Ishikawa (cell line): ENCODE measurements at regions not wholly inside any gene's neighbourhood (a gene's known extent, or its start where the extent isn't known, plus 50 kb on each side); places are given as distances from the start of the nearest gene placed in this dataset.

Experiments
- CEBPB ChIP-seq: IDR thresholded peaks from 2 replicates; pipeline ENCODE4 v1.6.1; 2012
- CREB1 ChIP-seq: IDR thresholded peaks from 2 replicates; pipeline ENCODE4 v1.6.1; 2012; ENCODE audit warnings: low read depth
- EGR1 ChIP-seq: IDR thresholded peaks from 2 replicates; pipeline ENCODE4 v1.6.1; 2012
- EP300 ChIP-seq: IDR thresholded peaks from 2 replicates; pipeline ENCODE4 v1.6.1; 2012; ENCODE audit warnings: borderline replicate concordance
- FOXM1 ChIP-seq: IDR thresholded peaks from 2 replicates; pipeline ENCODE4 v1.6.1; 2012; ENCODE audit warnings: low read depth, borderline replicate concordance
- RAD21 ChIP-seq: IDR thresholded peaks from 2 replicates; pipeline ENCODE4 v1.6.1; 2012; ENCODE audit warnings: low read depth
- TAF1 ChIP-seq: IDR thresholded peaks from 2 replicates; pipeline ENCODE4 v1.6.1; 2012; ENCODE audit warnings: low read depth, mild to moderate bottlenecking
- TCF12 ChIP-seq: IDR thresholded peaks from 2 replicates; pipeline ENCODE4 v1.6.1; 2012; ENCODE audit warnings: low read depth
- TEAD4 ChIP-seq: IDR thresholded peaks from 2 replicates; pipeline ENCODE4 v1.6.1; 2012
- YY1 ChIP-seq: IDR thresholded peaks from 2 replicates; pipeline ENCODE4 v1.6.1; 2012; ENCODE audit warnings: low read depth
- TF ChIP-seq, protein P1 (sequence below): IDR thresholded peaks from 2 replicates; pipeline ENCODE4 v1.6.1; 2012
- TF ChIP-seq, protein P2 (sequence below): IDR thresholded peaks from 2 replicates; pipeline ENCODE4 v1.6.1; 2012; ENCODE audit warnings: low read depth, mild to moderate bottlenecking
- TF ChIP-seq, protein P3 (sequence below): IDR thresholded peaks from 2 replicates; pipeline ENCODE4 v1.6.1; 2012

DNA sequence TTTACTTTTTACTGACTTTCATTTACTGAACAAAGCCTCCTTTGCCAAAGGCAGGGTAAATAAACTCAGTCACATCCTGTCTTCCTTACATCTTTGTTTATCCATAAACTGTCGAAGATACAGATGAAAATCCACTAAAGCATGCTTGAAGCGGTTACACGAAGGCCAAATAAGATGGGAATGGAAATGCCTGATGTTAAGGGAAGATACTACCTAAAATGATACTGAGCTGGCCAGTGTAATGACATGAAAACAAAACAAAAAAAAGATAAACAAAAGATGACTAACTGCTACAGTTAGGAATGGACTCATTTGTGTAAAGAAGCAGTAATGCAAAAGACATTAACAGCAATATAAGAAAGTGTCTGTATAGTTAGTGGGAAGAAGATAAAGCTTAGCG lies 114.7 kb upstream of the ADAMTS9 start:
- no peak for TF ChIP-seq FOXM1
- no peak for TF ChIP-seq EP300
- TF ChIP-seq RAD21, result no peak
- TF ChIP-seq, protein P1, sequence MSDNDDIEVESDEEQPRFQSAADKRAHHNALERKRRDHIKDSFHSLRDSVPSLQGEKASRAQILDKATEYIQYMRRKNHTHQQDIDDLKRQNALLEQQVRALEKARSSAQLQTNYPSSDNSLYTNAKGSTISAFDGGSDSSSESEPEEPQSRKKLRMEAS, result no peak
- TF ChIP-seq, protein P2, sequence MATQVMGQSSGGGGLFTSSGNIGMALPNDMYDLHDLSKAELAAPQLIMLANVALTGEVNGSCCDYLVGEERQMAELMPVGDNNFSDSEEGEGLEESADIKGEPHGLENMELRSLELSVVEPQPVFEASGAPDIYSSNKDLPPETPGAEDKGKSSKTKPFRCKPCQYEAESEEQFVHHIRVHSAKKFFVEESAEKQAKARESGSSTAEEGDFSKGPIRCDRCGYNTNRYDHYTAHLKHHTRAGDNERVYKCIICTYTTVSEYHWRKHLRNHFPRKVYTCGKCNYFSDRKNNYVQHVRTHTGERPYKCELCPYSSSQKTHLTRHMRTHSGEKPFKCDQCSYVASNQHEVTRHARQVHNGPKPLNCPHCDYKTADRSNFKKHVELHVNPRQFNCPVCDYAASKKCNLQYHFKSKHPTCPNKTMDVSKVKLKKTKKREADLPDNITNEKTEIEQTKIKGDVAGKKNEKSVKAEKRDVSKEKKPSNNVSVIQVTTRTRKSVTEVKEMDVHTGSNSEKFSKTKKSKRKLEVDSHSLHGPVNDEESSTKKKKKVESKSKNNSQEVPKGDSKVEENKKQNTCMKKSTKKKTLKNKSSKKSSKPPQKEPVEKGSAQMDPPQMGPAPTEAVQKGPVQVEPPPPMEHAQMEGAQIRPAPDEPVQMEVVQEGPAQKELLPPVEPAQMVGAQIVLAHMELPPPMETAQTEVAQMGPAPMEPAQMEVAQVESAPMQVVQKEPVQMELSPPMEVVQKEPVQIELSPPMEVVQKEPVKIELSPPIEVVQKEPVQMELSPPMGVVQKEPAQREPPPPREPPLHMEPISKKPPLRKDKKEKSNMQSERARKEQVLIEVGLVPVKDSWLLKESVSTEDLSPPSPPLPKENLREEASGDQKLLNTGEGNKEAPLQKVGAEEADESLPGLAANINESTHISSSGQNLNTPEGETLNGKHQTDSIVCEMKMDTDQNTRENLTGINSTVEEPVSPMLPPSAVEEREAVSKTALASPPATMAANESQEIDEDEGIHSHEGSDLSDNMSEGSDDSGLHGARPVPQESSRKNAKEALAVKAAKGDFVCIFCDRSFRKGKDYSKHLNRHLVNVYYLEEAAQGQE, result no peak
- no peak for TF ChIP-seq CREB1
- TF ChIP-seq CEBPB, result no peak
- TF ChIP-seq YY1, result no peak
- TF ChIP-seq TEAD4, result no peak
- no peak for TF ChIP-seq EGR1
- no peak for TF ChIP-seq TCF12
- TF ChIP-seq TAF1, result no peak
- TF ChIP-seq, protein P3, sequence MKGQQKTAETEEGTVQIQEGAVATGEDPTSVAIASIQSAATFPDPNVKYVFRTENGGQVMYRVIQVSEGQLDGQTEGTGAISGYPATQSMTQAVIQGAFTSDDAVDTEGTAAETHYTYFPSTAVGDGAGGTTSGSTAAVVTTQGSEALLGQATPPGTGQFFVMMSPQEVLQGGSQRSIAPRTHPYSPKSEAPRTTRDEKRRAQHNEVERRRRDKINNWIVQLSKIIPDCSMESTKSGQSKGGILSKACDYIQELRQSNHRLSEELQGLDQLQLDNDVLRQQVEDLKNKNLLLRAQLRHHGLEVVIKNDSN, result no peak
